Right cardiac atrium (tissue), 5 donors: ENCODE measurements at regions not wholly inside any gene's neighbourhood (a gene's known extent, or its start where the extent isn't known, plus 50 kb on each side); places are given as distances from the start of the nearest gene placed in this dataset.
A peak's percentile ranks its signal among the peaks of the same experiment; 100 is the strongest.

Experiments used
- ATAC-seq, 2 donors: fragments of 200-7000 bp; cut with Tn5 transposase; one replicate each; pipeline versions ENCODE4 v1.8.0 to v1.9.1; 2020; ENCODE audit warnings: moderate library complexity in 2 of 2, mild to moderate bottlenecking in 1 of 2
- DNase-seq, 3 donors: peaks; one replicate each; pipeline ENCODE4 v3.0.0-alpha.2; 2020
- H3K27ac ChIP-seq: one replicate; pipeline ENCODE4 v1.5.1; 2013; ENCODE audit warnings: mild to moderate bottlenecking, low read length, control low read depth, moderate library complexity
- H3K27me3 ChIP-seq: one replicate; pipeline ENCODE4 v1.6.1; 2013; ENCODE audit not compliant: control insufficient read depth, insufficient read depth
- H3K4me1 ChIP-seq: one replicate; pipeline ENCODE4 v1.6.1; 2013; ENCODE audit warnings: low read length; ENCODE audit not compliant: control insufficient read depth, insufficient read depth
- H3K4me3 ChIP-seq: one replicate; pipeline ENCODE4 v1.5.1; 2013; ENCODE audit warnings: low read length, control low read depth
- H3K9me3 ChIP-seq: one replicate; pipeline ENCODE4 v1.6.1; 2013; ENCODE audit warnings: low read length; ENCODE audit not compliant: control insufficient read depth
- WGBS: extraction: QIAGEN DNeasy Blood & Tissue Kit; methylation state at CpG from one replicate; pipeline ENCODE4 v1.1.7; 2013; 5-methylcytosine and 5-hydroxymethylcytosine counted together
- intact Hi-C, 4 donors: fragments of 100-400 bp; cut with DNase I; formaldehyde crosslinking; loops; one replicate each; pipeline versions ENCODE4 v1.11.0 to v1.14.0; 2022 to 2023
- donor health status: healthy with polysubstance abuse.
- donor health status: DM: no; HTN: yes; CAD: no.
- donor health status: DM: no; HTN: no; CAD: no.
- donor health status: DM: no; HTN: yes; CAD: no; lungs with severe emphysema.
- donor health status: DM: yes; HTN: yes; CAD: no.

GRCh38 chr16:54679531-54679930, 251.1 kb upstream of the IRX5 start:
- intact Hi-C loops = no loop called here
- 82% methylated on average over 4 of the region's 4 CpGs for WGBS
- ATAC-seq = no peak

GRCh38 chr16:54677308-54677950, 253.2 kb upstream of the IRX5 start:
- H3K4me3 ChIP-seq = no peak overlapping the region
- DNase-seq (no peak), ATAC-seq (no peak)
- WGBS = 85% methylated on average over 6 of the region's 6 CpGs
- H3K27me3 ChIP-seq = no peaks in the 10 kb centered on the region
- H3K9me3 ChIP-seq = no peaks in the 10 kb centered on the region
- intact Hi-C loops = no loop called here
- no peak overlapping the region for H3K27ac ChIP-seq
- H3K4me1 ChIP-seq = no peaks in the 10 kb centered on the region

More at GRCh38 chr16:54679531-54679930, 251.1 kb upstream of the IRX5 start:
- no peak for DNase-seq
- Histone ChIP-seq H3K4me1 (no peaks in the 10 kb centered on the region), H3K9me3 (no peaks in the 10 kb centered on the region), H3K27me3 (no peaks in the 10 kb centered on the region), H3K4me3 (no peak overlapping the region), H3K27ac (no peak overlapping the region)

DNA sequence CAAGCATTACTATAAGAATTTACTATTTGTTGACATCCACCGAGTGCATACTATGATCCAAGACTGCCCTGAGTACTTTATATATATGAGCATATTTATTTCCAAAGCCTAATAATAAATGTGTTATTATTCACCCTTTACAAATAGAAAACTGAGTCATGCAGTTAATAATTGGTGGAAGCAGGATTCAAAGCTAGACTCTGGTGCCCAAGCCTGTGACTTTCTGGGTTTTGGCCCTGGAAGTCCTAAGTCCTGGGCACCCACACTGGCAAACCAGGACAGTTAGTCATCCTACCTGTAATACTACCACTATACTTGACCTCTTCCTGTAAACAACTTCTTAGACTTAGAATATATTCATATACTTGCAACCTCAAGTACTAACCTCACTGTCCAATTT, 257.4 kb upstream of the IRX5 start:
- ATAC-seq (no peak), DNase-seq (no peak)
- no peaks in the 10 kb centered on the region for H3K9me3 ChIP-seq

DNA sequence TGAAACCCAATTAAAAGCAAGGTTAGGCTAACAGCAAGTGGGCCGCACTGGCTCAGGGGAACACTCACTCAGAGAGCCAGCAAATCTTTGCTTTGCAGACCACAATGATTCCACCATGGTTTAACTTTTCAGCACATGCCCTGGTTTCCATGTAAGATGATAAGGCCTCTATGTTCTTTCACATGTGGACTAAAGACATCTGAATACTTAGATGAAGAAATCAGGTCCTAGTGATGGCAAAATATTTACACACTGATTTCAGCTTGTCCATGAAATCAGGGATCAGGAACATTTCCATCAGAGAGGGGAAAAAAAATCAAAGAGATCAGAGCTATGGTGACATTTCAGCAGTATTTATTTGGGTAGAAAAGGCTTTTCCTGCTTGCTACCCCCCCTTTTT, 258.2 kb upstream of the IRX5 start:
- no peaks in the 10 kb centered on the region for H3K27me3 ChIP-seq
- peak; percentile 22 to 51 for ATAC-seq
- H3K4me1 ChIP-seq = no peaks in the 10 kb centered on the region
- intact Hi-C loops = no loop called here
- DNase-seq = no peak
- WGBS = 83% methylated on average over 1 of the region's 1 CpG
- no peaks in the 10 kb centered on the region for H3K9me3 ChIP-seq
- H3K27ac ChIP-seq = no peak overlapping the region
- no peak overlapping the region for H3K4me3 ChIP-seq

More for the DNA sequence above, 257.4 kb upstream of the IRX5 start:
- Histone ChIP-seq H3K27ac (no peak overlapping the region), H3K4me3 (no peak overlapping the region), H3K4me1 (no peaks in the 10 kb centered on the region), H3K27me3 (no peaks in the 10 kb centered on the region)
- intact Hi-C loops = no loop called here
- WGBS = 89% methylated on average over 1 of the region's 1 CpG

DNA sequence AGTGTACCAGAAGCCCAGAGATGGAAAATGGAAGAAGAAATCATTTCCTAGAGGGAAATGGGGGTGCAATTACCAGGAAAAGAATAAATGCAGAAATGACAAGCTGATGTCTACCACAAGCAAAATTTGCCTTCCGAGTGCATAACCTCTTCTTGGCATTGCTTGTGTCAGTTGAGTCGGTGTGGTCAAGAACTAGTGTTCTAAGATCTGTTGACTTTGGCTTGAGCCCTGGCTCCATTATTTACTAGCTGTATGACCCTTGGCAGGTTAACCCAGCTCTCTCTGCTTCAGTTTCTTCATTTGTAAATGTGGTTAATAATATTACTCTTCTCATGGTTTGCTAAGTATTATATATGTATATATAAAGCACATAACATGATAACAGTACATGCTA, 273.0 kb upstream of the IRX5 start:
- Histone ChIP-seq H3K27ac (no peak overlapping the region), H3K27me3 (peaks cover 2% of the 10 kb centered on the region), H3K4me3 (no peak overlapping the region), H3K9me3 (no peaks in the 10 kb centered on the region), H3K4me1 (no peaks in the 10 kb centered on the region)
- no peak for DNase-seq
- ATAC-seq = peak; percentile 38 to 46
- 46% methylated on average over 2 of the region's 2 CpGs for WGBS
- intact Hi-C loops = no loop called here

GRCh38 chr16:54657058-54657708, 273.5 kb upstream of the IRX5 start:
- H3K27ac ChIP-seq = no peak overlapping the region
- no peak overlapping the region for H3K4me3 ChIP-seq
- intact Hi-C loops = no loop called here
- H3K9me3 ChIP-seq = no peaks in the 10 kb centered on the region
- H3K4me1 ChIP-seq = no peaks in the 10 kb centered on the region
- DNase-seq (peak in 1 of 3 donors; percentile 21), ATAC-seq (peak; percentile 72)
- WGBS = 83% methylated on average over 5 of the region's 5 CpGs
- peaks cover 2% of the 10 kb centered on the region for H3K27me3 ChIP-seq

DNA sequence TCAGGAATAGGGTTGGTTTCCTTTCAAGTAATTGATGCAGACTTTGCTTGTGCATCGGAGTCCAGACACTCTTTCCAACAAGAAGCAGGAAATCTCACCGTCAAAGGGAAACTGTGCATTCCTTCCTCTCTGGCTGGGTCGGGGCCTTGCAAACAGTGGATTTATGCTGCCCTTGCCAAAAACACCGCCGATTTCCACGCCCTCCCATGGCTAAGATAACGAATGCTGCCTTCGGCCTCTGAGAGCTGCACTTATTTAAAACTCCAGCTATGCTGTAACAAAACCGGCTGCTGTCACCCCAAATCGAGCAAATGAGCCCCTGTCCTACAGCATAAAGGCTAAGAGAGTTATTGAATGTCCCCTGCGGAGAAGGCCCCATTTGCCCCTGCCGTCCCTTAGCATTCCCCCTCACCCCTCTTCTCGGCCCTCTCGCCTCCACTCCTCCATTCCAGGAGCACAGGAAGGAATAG, 275.5 kb upstream of the IRX5 start:
- DNase-seq (peak; percentile 64 to 84 (median 75)), ATAC-seq (peak; percentile 90 to 95)
- no peaks in the 10 kb centered on the region for H3K4me1 ChIP-seq
- no peaks in the 10 kb centered on the region for H3K9me3 ChIP-seq
- H3K27me3 ChIP-seq = peaks cover 2% of the 10 kb centered on the region
- 13% methylated on average over 14 of the region's 14 CpGs for whole genome bisulfite sequencing
- intact Hi-C loops = no loop called here
- H3K4me3 ChIP-seq = peak overlapping the region; percentile 42
- peak overlapping the region; percentile 51 for H3K27ac ChIP-seq

- intact Hi-C loops = no loop called here
- H3K27ac ChIP-seq = no peak overlapping the region
- H3K9me3 ChIP-seq = no peaks in the 10 kb centered on the region
- H3K27me3 ChIP-seq = peaks cover 2% of the 10 kb centered on the region
- no peaks in the 10 kb centered on the region for H3K4me1 ChIP-seq
- peak in 1 of 2 donors; percentile 32 for ATAC-seq
- 33% methylated on average over 12 of the region's 12 CpGs for WGBS
- no peak overlapping the region for H3K4me3 ChIP-seq
- DNase-seq = no peak
Measured at GRCh38 chr16:54654429-54654828, 276.2 kb upstream of the IRX5 start.

- Histone ChIP-seq H3K27me3 (no peaks in the 10 kb centered on the region), H3K27ac (no peak overlapping the region), H3K4me3 (no peak overlapping the region), H3K4me1 (no peaks in the 10 kb centered on the region), H3K9me3 (no peaks in the 10 kb centered on the region)
- WGBS = 59% methylated on average over 6 of the region's 6 CpGs
- intact Hi-C loops = no loop called here
- no peak for DNase-seq
- no peak for ATAC-seq
Measured at GRCh38 chr16:54652201-54652770, 278.4 kb upstream of the IRX5 start.

DNA sequence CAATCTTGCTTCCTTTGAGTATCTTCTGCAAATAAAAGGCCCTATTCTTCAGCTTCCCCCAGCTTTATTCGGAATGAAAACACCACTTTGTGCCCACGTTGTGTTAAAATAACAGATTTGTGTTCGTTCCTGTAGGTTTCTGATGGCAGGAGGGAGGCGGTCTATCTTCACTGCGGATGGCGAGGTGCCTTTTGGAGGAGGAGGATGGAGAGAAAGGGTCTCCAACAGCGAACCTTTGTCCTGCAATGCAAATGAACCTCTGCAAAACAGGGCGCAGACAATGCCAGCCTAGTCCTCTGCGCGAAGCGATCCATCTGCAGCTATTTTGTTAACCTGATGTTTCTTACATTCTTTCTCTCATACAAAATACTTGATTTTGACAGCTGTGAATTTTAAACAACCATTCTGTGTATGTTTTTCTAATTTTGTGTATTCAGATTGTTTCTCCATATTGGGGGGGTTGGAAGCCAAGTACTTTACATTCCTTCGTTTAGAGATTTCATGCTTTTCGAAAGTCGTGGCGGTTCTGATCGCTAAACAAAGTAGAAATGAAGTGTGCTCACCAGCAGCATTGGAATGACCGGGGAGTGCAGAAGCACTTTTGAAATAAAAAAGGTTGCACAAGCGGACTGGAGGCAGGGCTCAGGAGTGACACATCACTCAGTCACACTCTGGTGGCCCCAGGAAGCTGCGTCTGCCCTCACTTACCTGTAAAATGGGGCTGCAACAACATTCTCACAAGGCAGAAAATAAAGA, 279.0 kb upstream of the IRX5 start:
- ATAC-seq (no peak), DNase-seq (no peak)
- intact Hi-C loops = no loop called here
- Histone ChIP-seq H3K9me3 (no peaks in the 10 kb centered on the region), H3K4me3 (no peak overlapping the region), H3K27ac (no peak overlapping the region), H3K4me1 (no peaks in the 10 kb centered on the region), H3K27me3 (no peaks in the 10 kb centered on the region)
- WGBS = 58% methylated on average over 19 of the region's 19 CpGs

DNA sequence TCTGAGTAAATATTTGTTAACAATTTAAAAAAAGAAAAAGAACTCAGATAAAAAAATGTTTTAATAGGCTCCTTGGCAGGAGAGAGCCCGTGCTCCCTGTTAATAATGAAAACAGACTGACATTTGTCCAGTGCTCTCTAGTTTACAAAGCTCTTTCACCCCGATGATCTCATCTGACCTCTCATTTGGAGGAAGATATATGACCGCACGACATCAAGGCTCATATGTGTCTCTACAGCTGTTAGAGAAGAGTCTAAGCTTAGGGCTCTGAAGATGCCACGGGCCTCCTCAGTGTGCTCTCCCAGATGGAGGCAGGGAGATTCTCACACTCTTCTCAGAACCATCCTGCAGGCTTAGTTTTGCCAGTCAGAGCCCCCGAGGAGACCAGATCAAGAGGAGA, 280.8 kb upstream of the IRX5 start:
- ATAC-seq = no peak
- 65% methylated on average over 6 of the region's 6 CpGs for WGBS
- Histone ChIP-seq H3K27me3 (no peaks in the 10 kb centered on the region), H3K4me3 (no peak overlapping the region), H3K27ac (no peak overlapping the region), H3K4me1 (no peaks in the 10 kb centered on the region), H3K9me3 (no peaks in the 10 kb centered on the region)
- no peak for DNase-seq
- intact Hi-C loops = no loop called here
